ENCODE measurements at regions not wholly inside any gene's neighbourhood (a gene's known extent, or its start where the extent isn't known, plus 50 kb on each side); places are given as distances from the start of the nearest gene placed in this dataset.

DNA sequence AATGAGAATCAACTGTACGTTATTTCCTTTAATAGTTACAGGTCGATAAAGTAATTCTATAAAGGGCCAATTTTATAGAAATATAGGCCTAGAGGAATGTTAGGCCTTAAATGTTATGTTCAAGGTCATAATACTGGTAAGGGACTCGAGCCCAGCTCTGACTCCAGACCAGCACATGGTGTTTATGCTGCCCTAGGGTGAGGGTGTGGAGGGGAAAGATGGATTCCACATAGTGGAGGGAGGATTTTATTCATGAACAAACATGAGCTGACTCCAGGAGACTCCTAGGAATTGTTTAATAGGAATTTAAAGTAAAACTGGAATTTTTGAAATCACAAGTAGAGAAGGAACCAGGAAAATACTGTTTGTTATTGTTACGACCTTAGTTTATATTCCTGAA is 139.9 kb downstream of the LACC1 start:
- TF ChIP-seq, protein P1, sequence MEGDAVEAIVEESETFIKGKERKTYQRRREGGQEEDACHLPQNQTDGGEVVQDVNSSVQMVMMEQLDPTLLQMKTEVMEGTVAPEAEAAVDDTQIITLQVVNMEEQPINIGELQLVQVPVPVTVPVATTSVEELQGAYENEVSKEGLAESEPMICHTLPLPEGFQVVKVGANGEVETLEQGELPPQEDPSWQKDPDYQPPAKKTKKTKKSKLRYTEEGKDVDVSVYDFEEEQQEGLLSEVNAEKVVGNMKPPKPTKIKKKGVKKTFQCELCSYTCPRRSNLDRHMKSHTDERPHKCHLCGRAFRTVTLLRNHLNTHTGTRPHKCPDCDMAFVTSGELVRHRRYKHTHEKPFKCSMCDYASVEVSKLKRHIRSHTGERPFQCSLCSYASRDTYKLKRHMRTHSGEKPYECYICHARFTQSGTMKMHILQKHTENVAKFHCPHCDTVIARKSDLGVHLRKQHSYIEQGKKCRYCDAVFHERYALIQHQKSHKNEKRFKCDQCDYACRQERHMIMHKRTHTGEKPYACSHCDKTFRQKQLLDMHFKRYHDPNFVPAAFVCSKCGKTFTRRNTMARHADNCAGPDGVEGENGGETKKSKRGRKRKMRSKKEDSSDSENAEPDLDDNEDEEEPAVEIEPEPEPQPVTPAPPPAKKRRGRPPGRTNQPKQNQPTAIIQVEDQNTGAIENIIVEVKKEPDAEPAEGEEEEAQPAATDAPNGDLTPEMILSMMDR (IDR thresholded peaks at IDR 0.05; ENCODE audit: control extremely low read depth in 1 of 3, insufficient read depth in 1 of 3, low read depth in 1 of 3, low read length in 3 of 3) = no peak
- TF ChIP-seq SAP30 (IDR thresholded peaks at IDR 0.05; ENCODE audit: insufficient read depth, insufficient replicate concordance, low read length) = no peak
- TF ChIP-seq TBP (IDR thresholded peaks at IDR 0.05; ENCODE audit: low read depth, low read length) = no peak
- TF ChIP-seq SP4 (IDR thresholded peaks at IDR 0.05; ENCODE audit: low read length) = no peak
- no peak for TF ChIP-seq EP300 (IDR thresholded peaks at IDR 0.05; ENCODE audit: borderline replicate concordance in 1 of 2, low read depth in 2 of 2, low read length in 2 of 2)
- TF ChIP-seq POLR2A (IDR thresholded peaks at IDR 0.05; ENCODE audit: control extremely low read depth in 1 of 2, low read depth in 2 of 2, low read length in 2 of 2) = no peak
- TF ChIP-seq RNF2 (IDR thresholded peaks at IDR 0.05; ENCODE audit: borderline replicate concordance, low read depth, low read length, missing control alignments, poor library complexity, severe bottlenecking) = no peak
- TF ChIP-seq RFX5 (IDR thresholded peaks at IDR 0.05; ENCODE audit: borderline replicate concordance, low read depth, low read length) = no peak
- no peak for TF ChIP-seq SP2 (IDR thresholded peaks at IDR 0.05; ENCODE audit: low read length)
- TF ChIP-seq CHD2 (IDR thresholded peaks at IDR 0.05; ENCODE audit: low read length) = no peak
- TF ChIP-seq RXRA (IDR thresholded peaks at IDR 0.05; ENCODE audit: insufficient read depth, low read depth, low read length) = no peak
